ENCODE measurements at regions not wholly inside any gene's neighbourhood (a gene's known extent, or its start where the extent isn't known, plus 50 kb on each side); places are given as distances from the start of the nearest gene placed in this dataset.

- Histone ChIP-seq H3K79me1 (ENCODE audit: insufficient read depth, low read depth, low read length, poor library complexity, severe bottlenecking) (no peaks in the 10 kb centered on the region), H3K4me1 (ENCODE audit: insufficient read depth, low read length) (no peaks in the 10 kb centered on the region), H3K27me3 (ENCODE audit: insufficient read depth, low read length) (no peaks in the 10 kb centered on the region), H3K79me2 (ENCODE audit: insufficient read depth, low read length) (no peaks in the 10 kb centered on the region), H4K5ac (ENCODE audit: insufficient read length, low read depth, low read length) (no peak overlapping the region), H3K56ac (ENCODE audit: insufficient read length, low read depth, low read length) (no peak overlapping the region), H3T11ph (ENCODE audit: low read length) (no peak overlapping the region), H3K4ac (ENCODE audit: low read depth, low read length) (no peak overlapping the region), H2AFZ (ENCODE audit: low read length) (no peak overlapping the region), H2AK5ac (ENCODE audit: insufficient read length, low read length) (no peak overlapping the region), H2BK120ac (ENCODE audit: low read depth, low read length, poor library complexity, severe bottlenecking) (no peak overlapping the region), H4K91ac (ENCODE audit: insufficient read length, low read depth, low read length) (no peak overlapping the region), H4K20me1 (ENCODE audit: control insufficient read depth, insufficient read depth, insufficient read length) (no peaks in the 10 kb centered on the region), H2BK15ac (ENCODE audit: low read depth, low read length) (no peak overlapping the region), H3K9ac (ENCODE audit: extremely low read depth, insufficient read length, low read length) (no peak overlapping the region), H3K27ac (ENCODE audit: insufficient read length, low read depth, low read length) (no peak overlapping the region), H4K8ac (replicated peaks; ENCODE audit: insufficient read length, low read depth, low read length) (no peak overlapping the region), H3K18ac (ENCODE audit: insufficient read length, low read depth, low read length) (no peak overlapping the region), H2BK5ac (ENCODE audit: insufficient read length, low read length) (no peak overlapping the region), H3K23ac (ENCODE audit: insufficient read length, low read depth, low read length) (no peak overlapping the region), H3K14ac (ENCODE audit: insufficient read depth, low read length) (no peak overlapping the region), H2BK12ac (ENCODE audit: insufficient read length, low read depth, low read length) (no peak overlapping the region), H3K23me2 (ENCODE audit: insufficient read length, low read depth, low read length, poor library complexity, severe bottlenecking) (no peaks in the 10 kb centered on the region), H3K4me2 (ENCODE audit: insufficient read depth, insufficient read length, low read length) (no peak overlapping the region), H3K9me3 (ENCODE audit: control insufficient read depth, low read depth, low read length) (no peaks in the 10 kb centered on the region), H2BK20ac (ENCODE audit: low read depth, low read length, poor library complexity, severe bottlenecking) (no peak overlapping the region)
- peaks cover 6 to 13% of the 10 kb centered on the region in 2 experiments for H3K9me3 Mint-ChIP-seq
- H3K27ac Mint-ChIP-seq = no peak overlapping the region
- peaks cover 8 to 17% of the 10 kb centered on the region in 2 experiments for H3K4me1 Mint-ChIP-seq
- WGBS (ENCODE audit: extremely low coverage, insufficient read length, low lambda C conversion rate) = no CpG with 5 or more reads among the region's 1 CpG
- TF ChIP-seq CTCF (conservative IDR thresholded peaks at IDR 0.05) = no peak
- H3K4me3 Mint-ChIP-seq = no peak overlapping the region
- H3K27me3 Mint-ChIP-seq (ENCODE audit: low read depth) = peaks cover 1% of the 10 kb centered on the region; the same call in 1 of the 2 replicates
- H3K36me3 Mint-ChIP-seq (ENCODE audit: insufficient read depth in 1 of 3, low read depth in 3 of 3) = peaks cover 6 to 20% (median 8%) of the 10 kb centered on the region in 3 experiments
- no peak for DNase-seq
Observed at GRCh38 chr10:33681595-33681994, 347.1 kb upstream of the NRP1 start.

All from H9 (cell line).